HG02884 (cell line): ENCODE measurements at regions not wholly inside any gene's neighbourhood (a gene's known extent, or its start where the extent isn't known, plus 50 kb on each side); places are given as distances from the start of the nearest gene placed in this dataset.

ENCODE experiments used
- ATAC-seq: cut with Tn5 transposase; IDR thresholded peaks from one replicate; pipeline ENCODE4 v1.9.1; 2021; ENCODE audit warnings: mild to moderate bottlenecking, moderate library complexity; ENCODE audit not compliant: unreplicated experiment

DNA sequence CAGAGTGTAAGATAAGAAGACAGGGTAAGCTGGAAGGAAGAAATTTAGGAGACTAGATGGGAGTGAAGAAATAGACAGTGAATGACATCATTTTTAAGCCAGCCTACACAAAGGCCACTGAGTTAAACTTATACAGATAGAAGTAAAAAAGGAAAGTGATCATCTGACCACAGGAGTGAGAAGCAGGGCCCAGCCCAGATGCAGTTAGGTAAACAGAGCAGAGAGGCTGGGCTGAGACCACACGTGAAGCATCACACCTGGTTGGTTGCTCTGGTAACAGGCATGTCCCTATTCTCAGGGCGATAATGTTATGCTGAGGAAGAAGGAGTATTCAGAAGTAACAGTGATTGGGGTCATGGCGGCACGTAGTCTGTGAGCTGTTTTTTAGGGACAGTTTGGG is 1079.4 kb downstream of the AACS start:
- ATAC-seq, result no peak

DNA sequence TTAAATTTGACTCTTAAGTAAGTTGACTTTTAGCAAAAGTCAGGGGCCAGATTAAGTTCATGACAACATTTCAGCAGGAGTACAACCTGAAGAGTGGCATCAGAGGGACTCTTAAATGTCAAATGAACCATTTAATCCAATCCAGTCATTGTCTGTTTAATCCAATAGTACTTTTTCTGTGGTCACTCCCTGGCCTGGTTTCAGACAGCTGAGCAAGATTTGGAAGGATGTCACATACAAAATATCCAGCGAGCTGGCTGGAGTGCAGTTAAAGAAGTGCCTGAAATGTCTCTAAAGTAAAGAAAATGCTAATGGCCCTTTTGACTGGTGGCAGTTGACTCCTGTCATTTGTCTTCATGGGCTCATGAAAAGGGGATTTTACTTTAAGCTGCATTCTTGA is 1082.1 kb downstream of the AACS start:
- no peak for ATAC-seq

DNA sequence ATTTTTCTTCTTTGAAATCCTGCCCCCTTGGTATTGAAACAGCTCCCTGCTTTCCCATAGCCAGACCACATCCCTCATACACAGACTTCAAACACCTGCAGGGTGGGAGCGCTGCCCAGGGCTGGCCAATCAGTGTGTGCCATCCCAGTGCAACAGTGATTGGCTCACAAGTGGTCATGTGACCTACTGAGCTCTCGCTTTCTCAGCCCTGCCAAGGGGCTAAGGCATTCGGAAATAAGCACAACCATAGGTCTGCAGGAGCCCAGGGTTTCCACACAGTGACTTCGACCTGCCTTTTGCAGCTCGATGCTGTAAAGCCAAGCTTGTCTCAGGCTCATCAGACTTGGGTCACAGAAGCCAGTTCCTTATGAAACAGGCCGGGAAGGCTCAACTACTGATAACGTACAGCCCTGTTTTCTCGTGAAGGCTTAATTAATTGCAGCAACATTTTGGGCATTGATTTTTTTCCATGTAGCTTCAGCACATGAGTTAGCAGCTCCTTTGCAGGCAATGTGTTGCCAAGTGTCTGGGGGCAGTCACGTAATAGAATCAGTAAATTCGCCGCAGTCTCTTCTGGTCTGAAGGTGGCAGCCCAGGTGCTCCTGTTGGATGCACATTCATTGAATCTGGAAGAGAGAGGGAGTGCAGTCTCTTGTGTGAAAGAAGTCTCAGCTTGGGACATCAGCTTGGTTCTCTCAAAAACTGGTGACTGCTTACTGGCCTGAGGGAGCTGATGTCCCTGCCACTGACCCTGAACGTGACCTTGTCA is 1091.8 kb downstream of the AACS start:
- ATAC-seq, result no peak

DNA sequence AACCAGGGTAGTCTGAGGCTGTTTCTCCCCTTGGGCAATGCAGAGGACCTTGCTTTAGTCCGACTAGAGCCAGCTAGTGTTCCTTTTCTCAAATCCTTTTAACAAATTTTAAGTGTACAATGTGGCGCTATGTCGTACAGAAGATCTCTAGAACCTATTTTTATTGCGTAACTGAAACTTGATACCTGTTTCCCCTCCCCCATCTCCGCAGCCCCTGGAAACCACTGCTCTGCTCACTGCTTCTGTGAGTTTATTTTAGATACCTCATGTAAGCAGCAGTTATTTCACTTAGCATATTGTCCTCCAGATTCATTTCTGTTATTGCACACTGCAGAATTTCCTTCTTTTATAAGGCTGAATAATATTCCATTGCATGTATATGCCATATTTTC is 1092.3 kb downstream of the AACS start:
- ATAC-seq, result no peak

DNA sequence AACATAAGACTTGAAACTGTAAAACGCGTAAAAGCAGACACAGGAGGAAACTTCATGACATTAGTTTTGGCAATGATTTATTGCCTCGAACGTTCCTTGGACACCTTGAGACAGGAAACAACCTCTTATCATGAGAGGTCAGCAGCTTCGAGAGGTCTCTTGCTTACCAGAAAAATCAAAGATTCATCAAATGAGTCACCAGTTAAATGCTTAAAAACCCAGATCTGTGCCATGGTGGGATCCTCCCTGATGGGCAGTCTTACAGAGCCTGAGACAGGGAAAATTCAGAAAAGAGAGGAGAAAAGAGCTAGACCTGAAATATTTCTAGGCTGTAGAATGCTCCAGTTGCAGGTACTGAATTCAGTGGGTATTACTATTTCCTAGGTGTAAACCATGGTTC is 1093.9 kb downstream of the AACS start:
- ATAC-seq, result no peak

DNA sequence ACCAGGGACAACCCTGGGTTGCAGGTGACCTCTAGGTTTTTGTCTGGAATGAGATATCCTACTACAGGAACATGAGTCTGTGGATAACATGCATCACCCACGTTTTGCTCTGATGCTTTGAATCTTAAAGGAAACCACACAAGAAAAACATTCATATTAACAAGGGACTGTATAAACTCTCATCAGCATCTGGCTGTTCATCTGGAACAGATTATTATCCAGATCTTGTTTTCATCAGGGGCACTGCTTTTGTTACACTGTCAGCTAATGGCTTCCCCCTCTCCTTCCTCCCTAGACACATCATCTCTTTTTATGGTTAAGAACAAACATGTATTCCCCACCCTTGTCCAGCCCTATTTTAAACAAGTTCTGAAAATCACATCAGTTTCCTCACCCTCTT is 1095.7 kb downstream of the AACS start:
- no peak for ATAC-seq

DNA sequence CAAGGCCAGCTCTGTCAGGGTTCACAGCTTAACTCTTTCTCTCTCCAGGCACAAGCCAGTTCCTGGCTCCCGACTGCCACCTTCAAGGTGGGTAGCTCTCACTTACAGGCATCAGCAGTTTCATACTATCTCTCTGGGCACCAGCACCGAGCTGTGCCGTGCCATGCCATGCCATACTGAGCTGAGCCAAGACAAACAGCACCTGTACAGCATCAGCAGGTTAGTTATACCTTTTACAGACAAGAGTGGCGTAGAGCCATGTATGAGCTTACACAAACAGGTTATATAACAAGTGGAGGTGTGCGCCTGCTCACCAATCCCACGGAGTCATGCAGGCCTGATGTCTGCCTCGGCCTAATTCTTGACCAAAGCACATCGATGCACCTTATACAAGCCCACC is 1098.7 kb downstream of the AACS start:
- no peak for ATAC-seq

DNA sequence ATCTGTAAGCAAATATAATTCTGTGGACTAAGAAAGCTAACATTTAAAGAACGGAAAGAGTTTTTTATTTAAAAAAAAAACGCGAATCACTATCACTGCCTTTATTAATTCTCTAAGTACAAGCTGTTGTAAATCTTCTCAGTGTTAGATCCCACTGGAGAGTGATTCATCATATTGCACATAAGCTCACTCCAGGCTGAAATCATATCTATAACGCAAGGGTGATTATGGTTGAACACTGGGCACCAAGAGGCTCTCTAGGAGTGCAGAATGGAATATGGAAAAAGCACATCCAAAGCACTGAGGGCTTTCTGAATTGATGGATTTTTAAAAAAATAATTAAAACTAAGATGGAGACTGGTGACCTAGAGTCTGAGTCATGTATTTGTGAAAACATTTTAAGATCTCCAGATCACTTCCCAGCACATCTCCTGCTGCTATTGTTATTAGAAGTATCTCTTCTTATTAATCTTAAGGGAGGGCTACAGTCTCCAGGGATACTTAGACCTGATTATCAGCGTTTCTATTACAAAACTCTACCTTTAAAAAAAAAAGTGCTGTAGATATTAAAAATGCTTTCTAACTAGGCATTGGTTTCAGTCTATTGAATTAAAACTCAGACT is 1106.8 kb downstream of the AACS start:
- ATAC-seq, result no peak

DNA sequence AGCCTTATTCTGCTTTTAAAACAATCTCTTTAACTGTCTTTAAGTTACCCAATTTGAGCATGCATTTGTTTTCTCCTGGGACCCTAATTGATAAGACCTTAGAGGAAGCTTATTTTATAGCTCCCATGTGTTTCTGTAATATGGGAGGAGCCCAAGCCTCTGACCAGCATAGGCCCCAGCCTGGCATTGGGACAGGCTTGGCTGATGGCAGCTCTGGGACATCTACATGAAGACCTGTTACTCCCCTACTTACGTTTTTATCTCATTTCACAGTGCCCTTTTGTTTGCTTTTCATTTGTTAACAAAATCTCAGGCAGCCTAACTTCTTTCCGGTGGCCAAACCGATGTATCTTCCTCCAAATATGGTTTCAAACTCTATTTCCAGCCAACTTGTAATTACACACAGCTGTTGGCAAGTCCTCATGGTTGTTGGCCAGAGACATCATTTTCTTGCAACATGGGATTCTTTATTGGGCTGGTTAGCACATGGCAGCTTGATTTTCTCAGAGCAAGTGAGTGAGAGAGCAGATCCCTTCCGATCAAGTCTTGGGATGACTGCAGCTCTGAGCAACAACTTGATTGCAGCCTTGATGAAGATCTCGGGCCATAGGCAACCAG is 1117.5 kb downstream of the AACS start:
- no peak for ATAC-seq

DNA sequence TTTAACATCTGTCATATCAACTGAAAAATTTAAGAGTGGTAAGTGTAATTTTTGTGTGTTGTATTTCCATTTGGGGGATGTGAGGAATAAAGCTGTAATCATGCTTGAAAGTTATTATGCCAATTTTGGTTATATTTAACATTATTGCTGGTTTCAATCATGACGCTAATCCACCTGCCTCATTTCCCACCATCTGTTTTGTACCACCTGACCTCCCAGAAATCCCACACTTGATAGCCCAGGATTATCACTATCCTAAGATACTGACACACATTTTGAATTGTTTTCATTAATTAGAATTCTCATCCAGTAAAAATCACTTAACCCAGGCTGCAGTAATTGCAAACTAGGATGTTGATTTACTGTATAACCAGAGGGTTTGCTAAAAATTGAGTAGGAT is 1119.8 kb downstream of the AACS start:
- no peak for ATAC-seq

DNA sequence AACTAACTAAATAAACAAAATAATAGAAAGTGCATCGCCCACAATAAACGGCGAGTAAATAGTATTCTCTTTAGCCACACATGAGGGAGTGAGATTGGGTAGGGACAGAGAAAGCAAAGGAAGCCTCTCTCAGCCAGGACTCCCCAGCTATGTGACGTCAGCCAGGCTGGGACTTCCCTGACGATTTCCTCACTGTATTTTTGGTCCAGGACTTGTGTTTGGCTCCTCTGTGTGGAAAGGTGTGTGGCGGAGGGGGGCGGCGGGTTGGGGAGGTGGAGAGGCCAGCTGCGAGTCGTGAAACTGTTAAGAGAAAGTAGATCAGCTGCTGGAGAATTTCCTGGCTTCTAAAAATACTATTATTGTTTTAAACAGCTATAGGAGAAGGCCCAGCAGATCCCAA is 1124.6 kb downstream of the AACS start:
- ATAC-seq, result no peak

DNA sequence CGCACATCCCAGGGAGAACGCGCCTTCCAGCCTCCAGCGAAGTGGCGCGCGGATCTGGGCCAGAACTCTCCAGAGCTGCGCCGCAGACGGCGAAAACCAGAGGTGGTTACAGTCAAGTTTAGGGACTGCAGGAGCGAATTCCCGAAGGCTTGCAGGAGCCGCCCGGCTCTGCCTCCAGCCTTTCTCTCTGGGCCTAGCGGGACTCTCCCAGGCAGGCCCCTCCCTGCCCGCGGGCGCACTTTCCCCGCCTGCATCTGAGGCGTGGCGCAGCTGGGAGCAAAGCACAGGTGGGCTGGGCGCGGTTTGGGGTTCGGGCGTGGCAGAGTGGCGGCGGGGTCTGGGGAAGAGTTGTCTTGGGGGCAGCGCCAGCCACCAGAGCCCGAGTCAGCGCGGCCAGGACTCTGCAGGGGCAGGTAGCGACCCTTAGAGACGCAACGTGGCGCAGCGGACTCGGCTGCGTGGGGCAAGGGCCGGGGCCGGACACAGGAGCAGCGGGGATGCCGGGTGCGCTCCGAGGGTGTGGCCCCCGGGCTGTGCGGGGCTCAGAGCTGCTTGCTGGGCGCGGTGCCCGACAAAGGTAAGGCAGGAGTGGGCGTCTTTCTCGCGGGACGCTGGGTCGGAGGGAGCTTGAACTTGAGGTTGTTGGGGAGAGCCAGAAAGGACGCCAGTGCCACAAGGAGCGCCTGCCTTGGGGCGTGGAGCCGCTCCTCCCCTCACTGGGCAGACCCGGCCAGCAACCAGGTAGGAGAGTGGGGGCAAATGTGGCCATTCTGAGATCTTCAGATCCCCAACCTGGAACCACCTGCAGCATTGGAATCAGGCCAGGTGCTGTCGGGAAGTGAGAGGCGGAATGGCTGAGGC is 1126.0 kb downstream of the AACS start:
- no peak for ATAC-seq

DNA sequence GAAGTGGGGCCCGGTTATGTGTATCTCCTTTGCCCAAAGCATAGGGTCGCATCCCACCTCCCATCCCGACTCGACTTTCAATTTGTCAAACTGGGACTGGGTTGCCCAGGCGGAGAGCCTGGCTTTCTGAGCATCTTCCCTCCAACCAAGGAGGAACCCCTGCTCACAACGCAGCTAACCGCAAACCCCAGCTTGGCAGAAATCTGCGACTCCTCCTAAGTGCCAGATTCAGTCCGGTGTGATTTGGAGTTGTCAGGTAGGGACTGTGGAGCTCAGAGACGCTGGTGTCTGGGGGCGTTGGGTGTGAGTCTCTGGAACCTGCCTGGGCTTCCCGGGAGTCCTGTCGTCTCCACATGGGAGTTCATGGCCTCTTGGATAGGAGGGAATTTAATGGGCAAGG is 1126.7 kb downstream of the AACS start:
- no peak for ATAC-seq

DNA sequence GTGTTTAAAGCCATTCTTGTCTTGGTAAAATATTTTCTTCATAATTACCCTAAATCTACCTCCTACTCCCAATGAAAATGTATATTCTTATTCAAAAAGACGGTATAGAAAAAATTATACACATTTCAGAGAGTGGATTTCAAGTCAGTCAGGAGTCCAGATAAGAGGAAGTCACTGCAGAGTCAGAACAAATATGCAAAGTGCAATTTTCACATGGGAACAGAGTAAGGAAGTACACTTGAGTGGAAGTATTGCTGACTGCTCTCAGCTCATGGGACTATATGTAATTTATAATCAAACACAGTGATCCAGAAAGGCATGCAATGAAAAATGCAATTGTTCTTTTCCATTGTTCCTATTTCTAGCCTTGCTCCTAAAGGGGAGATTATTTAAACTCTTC is 1128.0 kb downstream of the AACS start:
- ATAC-seq, result no peak

DNA sequence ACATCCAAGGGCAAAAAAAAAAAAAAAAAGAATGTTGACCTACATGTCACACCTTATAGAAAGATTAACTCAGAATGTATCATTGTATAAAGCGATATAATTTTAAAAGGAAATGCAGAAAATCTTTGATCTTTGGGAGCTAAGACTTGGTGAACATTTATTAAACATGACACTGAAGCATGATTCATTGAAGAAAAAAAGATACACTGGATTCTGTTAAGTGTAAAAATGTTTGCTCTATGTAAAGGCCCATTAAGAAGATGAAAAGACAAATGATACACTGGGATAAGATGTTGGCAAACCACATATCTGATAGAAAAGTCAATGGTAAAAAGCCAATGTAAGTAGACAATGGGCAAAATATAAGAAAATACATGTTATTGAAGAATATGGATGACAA is 1131.0 kb downstream of the AACS start:
- ATAC-seq, result no peak

DNA sequence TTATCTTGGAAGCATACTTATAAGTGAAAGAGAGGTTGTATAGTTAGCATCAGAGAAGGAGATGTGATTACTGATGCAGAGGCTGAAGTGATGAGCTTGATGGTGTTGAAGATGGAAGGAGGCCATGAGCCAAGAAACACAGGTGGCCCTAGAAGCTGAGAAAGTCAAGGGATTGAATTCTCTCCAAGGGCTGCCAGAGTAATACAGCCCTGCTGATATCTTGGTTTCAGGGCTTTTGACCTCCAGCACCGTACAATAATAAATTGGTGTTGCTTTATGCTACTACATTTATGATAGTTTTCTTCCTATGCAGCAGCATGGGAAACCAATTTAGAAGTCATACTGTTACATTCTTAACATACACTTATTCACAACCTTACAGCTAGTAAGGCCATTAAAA is 1133.3 kb downstream of the AACS start:
- ATAC-seq, result no peak

DNA sequence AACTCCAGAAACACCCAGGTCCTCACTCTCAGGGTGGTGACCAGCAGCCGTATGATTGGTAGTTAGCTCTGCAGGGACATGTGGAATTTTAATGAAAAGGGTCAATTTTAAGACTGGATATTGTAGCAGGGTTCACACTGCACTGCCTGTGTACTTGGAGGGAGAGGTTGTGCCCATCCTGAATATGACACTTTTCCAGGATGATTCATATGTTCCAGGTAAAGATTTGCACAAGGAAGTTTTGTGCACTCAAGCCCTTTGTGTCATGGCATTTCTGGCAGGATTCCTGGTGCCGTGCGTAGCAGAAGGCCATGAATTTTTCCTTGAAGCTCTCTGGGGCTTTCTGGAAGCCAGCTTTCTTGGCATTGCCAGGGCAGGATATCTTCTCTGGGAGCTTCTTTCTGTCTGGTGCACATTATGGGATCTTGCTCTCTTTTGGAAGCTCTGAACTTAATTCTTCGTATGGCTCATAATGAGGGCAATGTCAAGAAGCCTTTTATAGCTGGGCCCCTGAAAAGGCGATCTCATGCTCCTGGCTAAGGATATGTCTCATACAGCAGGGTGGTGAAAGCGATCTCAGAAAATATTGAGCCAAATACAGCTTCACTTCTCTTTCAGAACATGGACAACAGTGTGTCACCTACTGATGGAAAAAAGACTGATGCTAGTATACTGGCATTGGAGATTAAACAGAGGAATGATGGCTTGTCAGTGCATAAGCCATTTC is 1133.9 kb downstream of the AACS start:
- ATAC-seq, result no peak

DNA sequence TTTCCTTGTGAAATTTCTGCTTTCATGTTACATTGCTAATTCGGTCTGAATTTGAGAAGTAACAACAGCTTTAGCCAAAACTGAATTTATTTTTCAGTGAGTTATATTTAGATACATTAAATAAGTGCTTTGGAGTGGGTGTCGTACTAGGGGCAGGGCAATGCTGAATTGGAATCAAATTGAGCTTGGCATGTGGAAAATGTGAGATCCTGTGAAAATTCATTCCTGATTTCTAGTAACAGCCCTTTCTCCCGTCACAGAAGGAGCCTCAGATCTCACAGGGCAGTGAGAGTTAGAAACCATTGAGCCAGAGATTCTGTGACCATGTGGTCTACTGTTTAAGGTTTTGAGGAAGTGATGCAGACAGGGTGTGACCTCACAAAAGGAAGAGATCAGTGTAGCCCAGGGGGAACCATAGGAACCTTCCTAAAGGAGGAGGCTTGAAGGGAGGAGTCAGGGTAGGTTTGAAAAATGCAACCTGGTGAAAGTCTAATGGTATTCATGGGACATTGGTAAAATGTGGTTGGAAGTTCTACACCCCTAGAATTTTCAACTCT is 1136.8 kb downstream of the AACS start:
- no peak for ATAC-seq

DNA sequence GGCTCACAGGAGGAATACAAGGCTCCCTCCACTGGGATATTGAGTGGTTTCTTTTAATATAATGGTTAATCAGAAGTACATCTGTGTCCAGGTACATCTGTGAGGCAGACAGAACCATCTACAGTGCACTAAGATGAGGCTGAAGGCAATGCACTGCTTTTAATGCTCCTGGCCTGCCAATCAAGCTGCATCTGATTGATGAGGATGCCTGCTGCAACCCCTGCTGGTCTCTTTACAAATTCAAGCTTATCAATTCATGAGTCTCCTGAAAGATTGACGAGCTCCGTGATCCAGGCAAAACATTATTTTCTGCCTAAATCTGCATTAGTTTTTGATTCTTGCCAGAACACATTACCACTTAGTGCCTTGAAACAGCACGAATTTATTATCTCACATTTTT is 1139.1 kb downstream of the AACS start:
- ATAC-seq, result no peak

DNA sequence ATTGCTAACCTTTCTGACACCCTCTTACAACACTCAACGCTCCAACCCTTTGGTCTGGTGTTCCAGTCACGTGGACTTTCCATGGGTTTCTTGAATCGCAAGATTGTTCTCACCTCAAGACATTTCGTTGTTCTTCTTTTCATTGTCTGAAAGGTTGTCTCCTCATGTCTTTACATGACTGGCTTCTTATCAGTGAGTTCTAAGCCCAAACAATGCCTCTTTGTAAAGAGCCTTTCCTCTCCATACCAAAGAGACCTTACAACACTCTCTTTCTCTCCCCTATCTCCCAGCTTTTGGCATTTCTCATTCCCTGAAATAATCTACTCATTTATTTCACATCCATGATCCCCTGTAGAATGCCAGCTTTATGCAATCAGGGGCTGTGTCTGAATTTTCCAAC is 1144.8 kb downstream of the AACS start:
- ATAC-seq, result no peak

DNA sequence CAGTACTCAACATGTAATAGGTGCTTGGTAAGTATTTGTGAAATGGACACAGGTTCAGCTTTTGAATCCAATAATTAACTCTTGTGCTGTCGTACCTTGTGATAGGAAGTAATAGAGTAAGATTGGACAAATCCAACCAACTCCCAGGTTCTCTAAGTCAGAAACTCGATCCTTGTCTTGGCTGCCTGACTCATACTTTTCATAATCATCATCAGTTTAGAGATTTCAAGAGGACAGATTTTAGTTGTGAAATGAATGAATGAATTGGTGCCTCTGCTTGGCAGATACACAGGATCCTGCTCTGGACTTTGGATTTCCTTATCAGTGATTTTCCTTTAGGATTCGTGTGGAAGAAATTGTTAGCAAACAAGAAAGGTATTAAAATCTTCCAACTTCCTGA is 1145.2 kb downstream of the AACS start:
- ATAC-seq, result no peak
